ENCODE measurements at regions not wholly inside any gene's neighbourhood (a gene's known extent, or its start where the extent isn't known, plus 50 kb on each side); places are given as distances from the start of the nearest gene placed in this dataset.
"Not testable (repeated sequence)": the region's sequence is repeated elsewhere in the genome, so short reads cannot be mapped to it uniquely, and the experiment has no call there.

GRCh38 chr15:21656798-21657397, 216.6 kb upstream of the POTEB3 start:
- not testable (repeated sequence) for H3K27ac Mint-ChIP-seq; H3K27ac ChIP-seq (ENCODE audit: insufficient read length, low read depth, low read length)

GRCh38 chr15:21656114-21656746, 215.9 kb upstream of the POTEB3 start:
- not testable (repeated sequence) for H3K4me2 ChIP-seq (ENCODE audit: insufficient read depth, insufficient read length, low read length); H2BK120ac ChIP-seq (ENCODE audit: low read depth, low read length, poor library complexity, severe bottlenecking); H3K14ac ChIP-seq (ENCODE audit: insufficient read depth, low read length); H3K79me2 ChIP-seq (ENCODE audit: insufficient read depth, low read length); H2AFZ ChIP-seq (ENCODE audit: low read length); H3K4me1 ChIP-seq (ENCODE audit: insufficient read depth, low read length); H3K56ac ChIP-seq (ENCODE audit: insufficient read length, low read depth, low read length); H3K9me3 ChIP-seq (ENCODE audit: control insufficient read depth, low read depth, low read length); H3K18ac ChIP-seq (ENCODE audit: insufficient read length, low read depth, low read length); H3K27ac ChIP-seq (ENCODE audit: insufficient read length, low read depth, low read length); H4K8ac ChIP-seq (replicated peaks; ENCODE audit: insufficient read length, low read depth, low read length); H3K23ac ChIP-seq (ENCODE audit: insufficient read length, low read depth, low read length); H3K4me3 Mint-ChIP-seq; H4K91ac ChIP-seq (ENCODE audit: insufficient read length, low read depth, low read length); H3K27ac Mint-ChIP-seq; H3K36me3 Mint-ChIP-seq (ENCODE audit: insufficient read depth in 1 of 3, low read depth in 3 of 3); H3K27me3 Mint-ChIP-seq (ENCODE audit: low read depth); H4K20me1 ChIP-seq (ENCODE audit: control insufficient read depth, insufficient read depth, insufficient read length); H3K4ac ChIP-seq (ENCODE audit: low read depth, low read length); H3K79me1 ChIP-seq (ENCODE audit: insufficient read depth, low read depth, low read length, poor library complexity, severe bottlenecking); H3K9ac ChIP-seq (ENCODE audit: extremely low read depth, insufficient read length, low read length); H3K9me3 Mint-ChIP-seq; H2BK5ac ChIP-seq (ENCODE audit: insufficient read length, low read length); H3K23me2 ChIP-seq (ENCODE audit: insufficient read length, low read depth, low read length, poor library complexity, severe bottlenecking); H3T11ph ChIP-seq (ENCODE audit: low read length); H3K4me1 Mint-ChIP-seq; DNase-seq; H2AK5ac ChIP-seq (ENCODE audit: insufficient read length, low read length); H2BK15ac ChIP-seq (ENCODE audit: low read depth, low read length); H2BK20ac ChIP-seq (ENCODE audit: low read depth, low read length, poor library complexity, severe bottlenecking); H4K5ac ChIP-seq (ENCODE audit: insufficient read length, low read depth, low read length); H2BK12ac ChIP-seq (ENCODE audit: insufficient read length, low read depth, low read length); H3K27me3 ChIP-seq (ENCODE audit: insufficient read depth, low read length)
- no CpG with 5 or more reads among the region's 16 CpGs for WGBS (ENCODE audit: extremely low coverage, insufficient read length, low lambda C conversion rate)

More at GRCh38 chr15:21656798-21657397, 216.6 kb upstream of the POTEB3 start:
- not testable (repeated sequence) for H3K36me3 Mint-ChIP-seq (ENCODE audit: insufficient read depth in 1 of 3, low read depth in 3 of 3); H3K4me3 Mint-ChIP-seq; H3K79me2 ChIP-seq (ENCODE audit: insufficient read depth, low read length); H3K4me2 ChIP-seq (ENCODE audit: insufficient read depth, insufficient read length, low read length); H3K4me1 Mint-ChIP-seq; H2BK5ac ChIP-seq (ENCODE audit: insufficient read length, low read length); H4K20me1 ChIP-seq (ENCODE audit: control insufficient read depth, insufficient read depth, insufficient read length); H3K56ac ChIP-seq (ENCODE audit: insufficient read length, low read depth, low read length); H4K8ac ChIP-seq (replicated peaks; ENCODE audit: insufficient read length, low read depth, low read length); H2BK15ac ChIP-seq (ENCODE audit: low read depth, low read length); H3K79me1 ChIP-seq (ENCODE audit: insufficient read depth, low read depth, low read length, poor library complexity, severe bottlenecking); H2AFZ ChIP-seq (ENCODE audit: low read length); H2BK20ac ChIP-seq (ENCODE audit: low read depth, low read length, poor library complexity, severe bottlenecking); H3K27me3 ChIP-seq (ENCODE audit: insufficient read depth, low read length); H3K18ac ChIP-seq (ENCODE audit: insufficient read length, low read depth, low read length); H2BK12ac ChIP-seq (ENCODE audit: insufficient read length, low read depth, low read length); H4K5ac ChIP-seq (ENCODE audit: insufficient read length, low read depth, low read length); H3K4ac ChIP-seq (ENCODE audit: low read depth, low read length); H3K4me1 ChIP-seq (ENCODE audit: insufficient read depth, low read length); H3K9me3 ChIP-seq (ENCODE audit: control insufficient read depth, low read depth, low read length); H3K23ac ChIP-seq (ENCODE audit: insufficient read length, low read depth, low read length); H3T11ph ChIP-seq (ENCODE audit: low read length); H4K91ac ChIP-seq (ENCODE audit: insufficient read length, low read depth, low read length); H3K9ac ChIP-seq (ENCODE audit: extremely low read depth, insufficient read length, low read length); H3K14ac ChIP-seq (ENCODE audit: insufficient read depth, low read length); H2BK120ac ChIP-seq (ENCODE audit: low read depth, low read length, poor library complexity, severe bottlenecking); H3K9me3 Mint-ChIP-seq; H3K23me2 ChIP-seq (ENCODE audit: insufficient read length, low read depth, low read length, poor library complexity, severe bottlenecking); DNase-seq; H3K27me3 Mint-ChIP-seq (ENCODE audit: low read depth); H2AK5ac ChIP-seq (ENCODE audit: insufficient read length, low read length)
- no CpG with 5 or more reads among the region's 17 CpGs for whole genome bisulfite sequencing (ENCODE audit: extremely low coverage, insufficient read length, low lambda C conversion rate)

Data from H9 (cell line).